SK-N-SH (cell line): ENCODE measurements at regions not wholly inside any gene's neighbourhood (a gene's known extent, or its start where the extent isn't known, plus 50 kb on each side); places are given as distances from the start of the nearest gene placed in this dataset.

Experiments
- CTCF ChIA-PET: fragments of 300-600, 350-600 bp; formaldehyde crosslinking; extraction: SDS; loops from one replicate; lab custom pipeline; 2021; lab: Yijun Ruan, JAX
- POLR2A ChIA-PET: fragments of 350-600 bp; sonication (Branson Sonifier 250); formaldehyde crosslinking; extraction: SDS; loops from one replicate; lab custom pipeline; 2020; ENCODE audit warnings: antibody characterized with exemption, inconsistent platforms; lab: Yijun Ruan, JAX
- DNase-seq: peaks from one replicate; pipeline ENCODE4 v3.0.0; 2012
- H2AFZ ChIP-seq: fragments of 200-600 bp; sonication (generic); 2 replicates; pipeline ENCODE4 v1.8.1; 2016; ENCODE audit warnings: antibody characterized with exemption, mild to moderate bottlenecking, low read depth
- H3F3A ChIP-seq: fragments of 200-600 bp; sonication (generic); replicated peaks from 2 replicates; pipeline ENCODE3; 2016; ENCODE audit warnings: antibody characterized with exemption, mild to moderate bottlenecking; ENCODE audit not compliant: insufficient read depth
- H3K27ac ChIP-seq, 2 experiments: fragments of 200-500 bp in 1 of 2; fragments of 200-600 bp in 1 of 2; sonication (Bioruptor generic) in 1 of 2; sonication (generic), shearing (Covaris generic) in 1 of 2; 2 replicates each; pipeline versions ENCODE4 v1.5.1 to v1.6.1; 2014 to 2016; ENCODE audit warnings: low read depth in 2 of 2, inconsistent platforms in 1 of 2, low read length in 1 of 2, mild to moderate bottlenecking in 1 of 2, mixed read lengths in 1 of 2
- H3K27me3 ChIP-seq: fragments of 200-600 bp; sonication (generic), shearing (Covaris generic); 2 replicates; pipeline ENCODE4 v1.6.1; 2016; ENCODE audit warnings: mixed run types; ENCODE audit not compliant: insufficient read depth
- H3K36me3 ChIP-seq, 2 experiments: fragments of 200-500 bp in 1 of 2; fragments of 200-600 bp in 1 of 2; sonication (Bioruptor generic) in 1 of 2; sonication (generic) in 1 of 2; replicated peaks in 1 of 2; 2 replicates each; pipeline versions ENCODE3 to v1.5.1; 2014 to 2016; ENCODE audit warnings: low read length in 1 of 2, mild to moderate bottlenecking in 1 of 2; ENCODE audit not compliant: insufficient read depth in 2 of 2, control insufficient read depth in 1 of 2
- H3K4me1 ChIP-seq, 2 experiments: fragments of 200-500 bp in 1 of 2; fragments of 200-600 bp in 1 of 2; sonication (Bioruptor generic) in 1 of 2; sonication (generic), shearing (Covaris generic) in 1 of 2; 2 replicates each; pipeline versions ENCODE4 v1.5.1 to v1.6.1; 2014 to 2016; ENCODE audit warnings: low read depth in 1 of 2, low read length in 1 of 2, mixed run types in 1 of 2; ENCODE audit not compliant: insufficient read depth in 2 of 2, control insufficient read depth in 1 of 2
- H3K4me2 ChIP-seq: fragments of 200-600 bp; sonication (generic), shearing (Covaris generic); 2 replicates; pipeline ENCODE4 v1.6.1; 2017; ENCODE audit warnings: mixed run types
- H3K4me3 ChIP-seq, 2 experiments: fragments of 200-500 bp in 1 of 2; fragments of 200-600 bp in 1 of 2; sonication (Bioruptor generic) in 1 of 2; sonication (generic), shearing (Covaris generic) in 1 of 2; 2 replicates each; pipeline versions ENCODE4 v1.5.1 to v1.8.1; 2014 to 2016; ENCODE audit warnings: low read depth in 2 of 2, inconsistent platforms in 1 of 2, low read length in 1 of 2, mild to moderate bottlenecking in 1 of 2, mixed read lengths in 1 of 2, moderate library complexity in 1 of 2
- H3K79me2 ChIP-seq: fragments of 200-600 bp; sonication (generic); 2 replicates; pipeline ENCODE4 v1.8.1; 2017; ENCODE audit warnings: mild to moderate bottlenecking; ENCODE audit not compliant: insufficient read depth
- H3K9ac ChIP-seq: fragments of 200-600 bp; sonication (generic); 2 replicates; pipeline ENCODE4 v1.6.1; 2017; ENCODE audit warnings: mixed run types
- H3K9me2 ChIP-seq: fragments of 200-600 bp; sonication (generic); 2 replicates; pipeline ENCODE4 v1.6.1; 2017; ENCODE audit warnings: mixed run types
- H3K9me3 ChIP-seq: fragments of 200-600 bp; sonication (generic); 2 replicates; pipeline ENCODE4 v1.6.1; 2017; ENCODE audit warnings: mixed run types, mild to moderate bottlenecking, moderate library complexity
- H4K20me1 ChIP-seq: fragments of 200-600 bp; sonication (generic); 2 replicates; pipeline ENCODE4 v1.6.1; 2017; ENCODE audit warnings: mild to moderate bottlenecking, mixed run types; ENCODE audit not compliant: insufficient read depth
- CHD2 ChIP-seq: fragments of 150-350 bp; IDR thresholded peaks from 2 replicates; pipeline ENCODE4 v1.6.1; 2018; ENCODE audit warnings: low read length; ENCODE audit not compliant: partially characterized antibody
- GABPA ChIP-seq: IDR thresholded peaks from 2 replicates; pipeline ENCODE4 v1.4.0; 2012; ENCODE audit warnings: low read depth, mild to moderate bottlenecking
- GATA2 ChIP-seq: sonication (generic); formaldehyde crosslinking; IDR thresholded peaks from 2 replicates; pipeline ENCODE4 v1.5.0; 2020; ENCODE audit warnings: mild to moderate bottlenecking, missing genetic modification reagents
- IRF3 ChIP-seq: fragments of 150-350 bp; IDR thresholded peaks from 2 replicates; pipeline ENCODE4 v1.6.1; 2016; ENCODE audit warnings: mild to moderate bottlenecking, low read depth, low read length
- JUND ChIP-seq: IDR thresholded peaks from 2 replicates; pipeline ENCODE4 v1.4.0; 2012
- MAX ChIP-seq: IDR thresholded peaks from 2 replicates; pipeline ENCODE4 v1.4.0; 2012; ENCODE audit warnings: low read depth
- NFIC ChIP-seq: IDR thresholded peaks from 2 replicates; pipeline ENCODE4 v1.4.0; 2012; ENCODE audit warnings: borderline replicate concordance
- NRF1 ChIP-seq: IDR thresholded peaks from 2 replicates; pipeline ENCODE4 v1.6.1; 2012; ENCODE audit warnings: low read depth, mild to moderate bottlenecking, low read length
- PBX3 ChIP-seq: IDR thresholded peaks from 2 replicates; pipeline ENCODE4; 2012
- RCOR1 ChIP-seq: fragments of 150-350 bp; IDR thresholded peaks from 2 replicates; pipeline ENCODE4 v1.6.1; 2017; ENCODE audit warnings: antibody characterized with exemption, low read length
- REST ChIP-seq: IDR thresholded peaks from 2 replicates; pipeline ENCODE4 v1.6.1; 2012; ENCODE audit warnings: mild to moderate bottlenecking, low read depth, low read length, moderate library complexity
- RFX5 ChIP-seq: IDR thresholded peaks from 2 replicates; pipeline ENCODE4 v1.6.1; 2012; ENCODE audit warnings: mild to moderate bottlenecking, improper control_type of control experiment, low read length
- RXRA ChIP-seq: IDR thresholded peaks from 2 replicates; pipeline ENCODE4 v1.4.0; 2012; ENCODE audit warnings: low read depth, mild to moderate bottlenecking, borderline replicate concordance
- SIN3A ChIP-seq: IDR thresholded peaks from 2 replicates; pipeline ENCODE4 v1.6.1; 2012; ENCODE audit warnings: low read depth, mild to moderate bottlenecking, low read length, moderate library complexity, borderline replicate concordance
- SMC3 ChIP-seq: IDR thresholded peaks from 2 replicates; pipeline ENCODE4 v1.6.1; 2012; ENCODE audit warnings: low read depth, low read length, improper control_type of control experiment
- TAF1 ChIP-seq: IDR thresholded peaks from 2 replicates; pipeline ENCODE4 v1.6.1; 2012; ENCODE audit warnings: low read depth, mild to moderate bottlenecking, low read length, moderate library complexity, borderline replicate concordance
- TCF12 ChIP-seq: IDR thresholded peaks from 2 replicates; pipeline ENCODE4 v1.4.0; 2012
- USF1 ChIP-seq: IDR thresholded peaks from 2 replicates; pipeline ENCODE4 v1.4.0; 2012; ENCODE audit warnings: low read depth, borderline replicate concordance
- USF2 ChIP-seq: fragments of 150-350 bp; IDR thresholded peaks from 2 replicates; pipeline ENCODE4 v1.6.1; 2017; ENCODE audit warnings: antibody characterized with exemption, low read length, low read depth, borderline replicate concordance
- YY1 ChIP-seq: IDR thresholded peaks from 2 replicates; pipeline ENCODE4 v1.4.0; 2012; ENCODE audit warnings: low read depth, mild to moderate bottlenecking

- H2AFZ ChIP-seq: no peak overlapping the region
Observed at GRCh38 chr10:36574207-36574606, 551.2 kb upstream of the ANKRD30A start.

More at GRCh38 chr10:36574207-36574606, 551.2 kb upstream of the ANKRD30A start:
- H4K20me1 ChIP-seq: no peaks in the 10 kb centered on the region
- H3K9me2 ChIP-seq: no peaks in the 10 kb centered on the region
- POLR2A ChIA-PET: no interaction called here
- CTCF ChIA-PET: interaction anchor here (0.8 kb wide), 1 partner anchor 54 kb away, joined by 3 read pairs; no protein-coding TSS in a partner anchor
- H3K27me3 ChIP-seq: no peaks in the 10 kb centered on the region
- no peaks in the 10 kb centered on the region for H3K36me3 ChIP-seq
- no peaks in the 10 kb centered on the region for H3K9me3 ChIP-seq
- H3K4me1 ChIP-seq: no peaks in the 10 kb centered on the region
- TF ChIP-seq SIN3A (no peak), TCF12 (no peak), NRF1 (no peak), PBX3 (no peak), CHD2 (no peak), JUND (no peak), NFIC (no peak), USF2 (no peak), MAX (no peak), SMC3 (no peak), IRF3 (no peak), RFX5 (no peak), TAF1 (no peak), RCOR1 (no peak), GATA2 (CRISPR knock-in tag) (no peak), GABPA (no peak), USF1 (no peak), RXRA (no peak), YY1 (no peak), REST (no peak)
- no peak overlapping the region for H3K4me2 ChIP-seq
- H3F3A ChIP-seq: peaks cover 4% of the 10 kb centered on the region
- H3K9ac ChIP-seq: no peak overlapping the region
- DNase-seq: no peak
- no peak overlapping the region for H3K4me3 ChIP-seq
- H3K79me2 ChIP-seq: no peaks in the 10 kb centered on the region
- no peak overlapping the region for H3K27ac ChIP-seq
